ENCODE measurements at regions not wholly inside any gene's neighbourhood (a gene's known extent, or its start where the extent isn't known, plus 50 kb on each side); places are given as distances from the start of the nearest gene placed in this dataset.
"Not testable (repeated sequence)": the region's sequence is repeated elsewhere in the genome, so short reads cannot be mapped to it uniquely, and the experiment has no call there.

DNA sequence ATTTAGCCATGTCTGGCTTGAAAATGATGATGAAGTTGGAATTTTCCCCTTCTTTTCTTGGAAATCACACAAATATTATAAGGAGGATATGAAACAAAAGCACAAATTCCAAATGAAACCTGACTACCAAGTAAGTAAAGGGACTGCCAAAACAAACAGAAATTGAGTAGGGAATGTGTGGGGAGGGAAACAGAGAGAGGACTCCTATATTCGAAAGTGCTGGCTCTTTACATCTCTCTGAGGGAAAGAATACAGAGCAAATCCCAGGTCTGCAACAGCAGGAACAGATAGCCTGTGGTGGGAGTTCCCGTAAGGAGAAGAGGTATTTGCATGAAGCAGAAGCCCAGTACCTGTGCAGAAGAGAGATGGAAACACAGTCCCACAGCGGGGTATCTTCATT, 583.7 kb downstream of the EPM2A start:
- TF ChIP-seq, protein P1, sequence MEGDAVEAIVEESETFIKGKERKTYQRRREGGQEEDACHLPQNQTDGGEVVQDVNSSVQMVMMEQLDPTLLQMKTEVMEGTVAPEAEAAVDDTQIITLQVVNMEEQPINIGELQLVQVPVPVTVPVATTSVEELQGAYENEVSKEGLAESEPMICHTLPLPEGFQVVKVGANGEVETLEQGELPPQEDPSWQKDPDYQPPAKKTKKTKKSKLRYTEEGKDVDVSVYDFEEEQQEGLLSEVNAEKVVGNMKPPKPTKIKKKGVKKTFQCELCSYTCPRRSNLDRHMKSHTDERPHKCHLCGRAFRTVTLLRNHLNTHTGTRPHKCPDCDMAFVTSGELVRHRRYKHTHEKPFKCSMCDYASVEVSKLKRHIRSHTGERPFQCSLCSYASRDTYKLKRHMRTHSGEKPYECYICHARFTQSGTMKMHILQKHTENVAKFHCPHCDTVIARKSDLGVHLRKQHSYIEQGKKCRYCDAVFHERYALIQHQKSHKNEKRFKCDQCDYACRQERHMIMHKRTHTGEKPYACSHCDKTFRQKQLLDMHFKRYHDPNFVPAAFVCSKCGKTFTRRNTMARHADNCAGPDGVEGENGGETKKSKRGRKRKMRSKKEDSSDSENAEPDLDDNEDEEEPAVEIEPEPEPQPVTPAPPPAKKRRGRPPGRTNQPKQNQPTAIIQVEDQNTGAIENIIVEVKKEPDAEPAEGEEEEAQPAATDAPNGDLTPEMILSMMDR (IDR thresholded peaks at IDR 0.05; ENCODE audit: low read depth, low read length): no peak
- no peak for DNase-seq (ENCODE audit: extremely low read depth, low read depth)

DNA sequence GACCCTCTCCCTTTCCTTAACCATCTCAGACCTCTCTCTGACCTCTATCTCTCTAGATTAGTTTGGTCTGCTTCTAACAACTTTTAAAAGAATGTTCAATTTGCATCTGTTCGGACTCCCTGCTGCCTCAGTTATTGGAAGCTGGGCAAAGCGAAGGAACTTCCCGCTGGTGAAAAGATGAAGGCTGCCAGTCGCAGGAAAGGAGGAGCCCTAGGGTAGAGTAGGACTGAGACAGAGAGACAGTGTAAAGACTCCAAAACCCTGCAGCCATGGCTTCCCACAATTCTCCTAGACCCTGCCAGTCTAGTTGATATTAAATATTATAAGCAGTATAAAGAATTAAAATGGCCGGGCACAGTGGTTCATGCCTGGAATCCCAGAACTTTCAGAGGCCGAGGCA, 581.8 kb downstream of the EPM2A start:
- DNase-seq (ENCODE audit: extremely low read depth, low read depth): no peak

DNA sequence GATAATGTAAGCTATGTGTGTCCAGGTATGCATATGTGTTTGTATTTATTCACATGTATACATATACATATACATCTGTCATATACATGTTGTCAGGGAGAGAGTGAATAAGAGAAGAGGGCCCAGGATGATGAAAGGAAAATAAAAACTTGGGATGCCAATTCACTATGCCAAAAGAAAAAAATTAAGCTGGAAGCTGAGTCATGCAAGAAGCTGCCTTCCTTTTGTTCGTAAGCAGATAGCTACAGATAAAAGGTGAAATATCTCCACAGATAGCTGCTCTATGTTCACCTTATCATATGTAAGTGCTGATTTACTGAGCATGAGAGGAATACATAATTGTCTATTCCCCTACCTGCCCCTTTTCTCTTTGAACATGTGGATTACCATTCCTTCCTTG, 579.9 kb downstream of the EPM2A start:
- TF ChIP-seq, protein P1 (IDR thresholded peaks at IDR 0.05; ENCODE audit: low read depth, low read length): no peak
- no peak for DNase-seq (ENCODE audit: extremely low read depth, low read depth)

More for the DNA sequence above, 581.8 kb downstream of the EPM2A start:
- TF ChIP-seq, protein P1 (IDR thresholded peaks at IDR 0.05; ENCODE audit: low read depth, low read length): no peak

DNA sequence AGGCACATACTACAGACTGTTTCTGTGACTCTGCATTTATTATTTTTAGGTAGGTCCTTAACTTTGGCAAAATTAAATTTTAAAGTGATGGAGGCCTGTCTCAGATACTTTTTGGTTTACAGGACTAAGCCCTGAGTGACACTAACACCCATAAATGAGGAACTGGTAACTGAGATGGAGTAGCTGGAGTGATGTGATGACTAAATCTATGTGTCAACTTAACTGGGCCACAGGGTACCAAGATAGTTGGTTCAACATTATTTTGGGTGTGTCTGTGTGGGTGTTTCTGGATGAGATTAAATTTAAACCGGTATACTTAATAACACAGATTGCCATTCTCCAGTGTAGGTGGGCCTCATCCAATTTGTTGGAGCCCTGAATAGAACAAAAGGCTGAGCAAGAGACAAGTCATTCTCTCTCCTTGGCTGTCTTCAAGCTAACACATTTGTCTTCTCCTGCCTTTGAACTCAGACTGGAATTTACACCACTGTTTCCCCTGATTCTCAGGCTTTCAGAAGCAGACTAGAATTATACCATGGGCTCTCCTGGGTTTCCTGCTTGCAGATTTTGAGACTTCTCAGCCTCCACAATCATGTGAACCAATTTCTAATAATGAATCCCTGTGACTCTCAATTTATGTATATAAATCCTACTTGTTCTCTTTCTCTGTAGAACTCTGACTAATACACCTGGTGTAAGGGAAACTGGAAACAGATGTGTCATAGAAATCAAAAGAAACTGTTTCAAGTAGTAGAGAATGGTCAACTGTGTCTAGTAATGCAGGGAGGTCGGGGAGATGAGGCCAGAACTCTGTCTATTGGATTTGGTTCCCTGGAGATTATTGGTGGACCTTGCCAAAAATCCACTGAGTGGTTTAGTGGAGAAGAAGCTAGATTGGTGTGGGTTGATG, 579.2 kb downstream of the EPM2A start:
- no peak for DNase-seq (ENCODE audit: extremely low read depth, low read depth)
- TF ChIP-seq, protein P1 (IDR thresholded peaks at IDR 0.05; ENCODE audit: low read depth, low read length): no peak

DNA sequence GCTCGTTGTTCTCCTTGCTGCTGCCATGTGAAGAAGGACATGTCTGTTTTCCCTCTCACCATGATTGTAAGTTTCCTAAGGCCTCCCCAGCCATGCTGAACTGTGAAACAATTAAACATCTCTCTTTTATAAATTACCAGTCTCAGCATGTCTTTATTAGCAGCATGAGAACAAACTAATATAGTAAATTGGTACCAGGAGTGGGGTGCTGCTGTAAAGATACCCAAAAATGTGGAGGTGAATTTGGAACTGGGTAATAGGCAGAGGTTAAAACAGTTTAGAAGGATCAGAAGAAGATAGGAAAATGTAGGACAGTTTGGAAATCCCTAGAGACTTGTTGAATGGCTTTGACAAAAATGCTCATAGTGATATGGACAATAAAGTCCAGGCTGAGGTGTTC, 576.7 kb downstream of the EPM2A start:
- not testable (repeated sequence) for DNase-seq (ENCODE audit: extremely low read depth, low read depth)

DNA sequence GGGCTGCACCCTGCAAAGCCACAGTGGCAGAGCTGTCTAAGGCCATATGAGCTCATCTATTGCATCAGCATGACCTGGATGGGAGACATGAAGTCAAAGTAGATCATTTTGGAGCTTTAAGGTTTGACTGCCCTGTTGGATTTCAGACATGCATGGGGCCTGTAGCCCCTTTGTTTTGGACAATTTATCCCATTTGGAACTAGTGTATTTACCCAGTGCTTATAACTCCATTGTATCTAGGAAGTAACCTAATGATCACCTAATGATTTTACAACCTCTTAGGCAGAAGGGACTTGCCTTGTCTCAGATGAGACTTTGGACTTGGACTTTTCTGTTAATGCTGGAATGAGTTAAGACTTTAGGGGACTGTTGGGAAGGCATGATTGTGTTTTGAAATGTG, 575.4 kb downstream of the EPM2A start:
- TF ChIP-seq, protein P1 (IDR thresholded peaks at IDR 0.05; ENCODE audit: low read depth, low read length): no peak
- no peak for DNase-seq (ENCODE audit: extremely low read depth, low read depth)

DNA sequence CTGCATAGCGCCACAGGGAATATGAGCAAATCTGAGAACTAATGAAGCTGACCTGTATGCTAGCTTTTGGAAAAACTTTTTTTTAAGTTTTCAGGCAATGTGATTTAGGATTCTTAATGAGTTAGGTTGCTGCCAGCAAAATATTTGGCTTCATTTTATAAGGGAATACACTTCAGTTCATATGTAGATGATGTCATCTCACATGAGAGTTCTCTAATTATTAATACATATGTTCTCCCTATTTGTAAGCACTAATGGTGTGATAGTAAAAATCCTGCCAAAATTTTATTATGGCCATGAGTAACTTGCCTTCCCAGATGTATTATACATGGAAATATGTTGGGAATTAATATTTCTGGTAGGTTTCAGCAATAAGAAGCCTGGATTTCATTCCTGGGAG, 573.8 kb downstream of the EPM2A start:
- DNase-seq (ENCODE audit: extremely low read depth, low read depth): no peak
- TF ChIP-seq, protein P1 (IDR thresholded peaks at IDR 0.05; ENCODE audit: low read depth, low read length): no peak

Data from AG09319 (cell line).